ENCODE measurements at regions not wholly inside any gene's neighbourhood (a gene's known extent, or its start where the extent isn't known, plus 50 kb on each side); places are given as distances from the start of the nearest gene placed in this dataset.
"Not testable (repeated sequence)": the region's sequence is repeated elsewhere in the genome, so short reads cannot be mapped to it uniquely, and the experiment has no call there.

DNA sequence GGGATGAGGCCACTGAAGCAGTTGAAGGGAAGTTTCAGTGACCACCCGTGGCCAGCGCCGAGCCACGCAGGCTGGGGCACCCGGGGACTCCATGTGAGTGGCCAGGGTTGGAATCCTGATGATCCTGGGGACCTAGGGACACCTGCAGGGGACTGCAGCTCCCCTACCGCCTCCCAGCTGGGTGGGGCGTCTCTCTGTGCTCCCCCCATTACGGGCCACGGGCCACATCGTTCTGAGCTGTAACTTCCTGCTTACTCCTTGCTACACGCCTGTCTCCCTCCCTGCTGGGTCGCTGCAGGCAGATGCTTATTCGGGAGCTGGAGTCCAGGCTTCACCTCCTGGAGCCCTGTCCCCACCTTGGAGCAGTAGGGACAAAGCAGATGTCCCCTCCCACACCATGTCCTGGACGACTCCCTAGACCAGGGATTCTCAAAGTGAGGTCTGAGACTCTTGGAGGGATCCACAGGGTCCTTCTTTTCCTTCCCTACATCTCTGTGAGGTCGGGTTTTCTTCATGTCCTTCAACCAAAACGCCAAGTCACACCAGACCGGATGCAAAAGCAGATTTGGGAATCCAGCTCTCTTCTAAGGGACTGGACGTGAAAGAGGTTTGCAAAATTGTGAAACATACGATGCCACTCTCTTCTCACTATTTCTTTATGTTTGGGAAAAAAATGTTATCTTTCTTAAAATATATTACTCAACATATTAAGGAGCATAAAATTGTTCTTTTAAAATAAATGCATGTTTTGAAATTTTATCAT, 85.9 kb upstream of the NCOR2 start:
- Histone ChIP-seq H3K4me1 (ENCODE audit: control insufficient read depth in 5 of 5, insufficient read depth in 5 of 5, low read length in 5 of 5) (peaks cover 24 to 68% (median 62%) of the 10 kb centered on the region in 5 donors), H3K27ac (ENCODE audit: low read depth, low read length) (no peak overlapping the region), H3K27me3 (ENCODE audit: control insufficient read depth in 5 of 5, insufficient read depth in 4 of 5, low read length in 5 of 5) (no peaks in the 10 kb centered on the region), H3K9me3 (ENCODE audit: control insufficient read depth in 5 of 5, low read length in 5 of 5) (peaks cover 0 to 9% (median 7%) of the 10 kb centered on the region in 5 donors), H3K36me3 (ENCODE audit: control insufficient read depth in 5 of 5, insufficient read depth in 5 of 5, low read length in 5 of 5) (no peaks in the 10 kb centered on the region), H3K9ac (ENCODE audit: low read length in 5 of 5) (peak overlapping the region in 1 of 5 donors; percentile 53), H3K4me3 (ENCODE audit: low read depth in 1 of 5, low read length in 5 of 5) (no peak overlapping the region)

DNA sequence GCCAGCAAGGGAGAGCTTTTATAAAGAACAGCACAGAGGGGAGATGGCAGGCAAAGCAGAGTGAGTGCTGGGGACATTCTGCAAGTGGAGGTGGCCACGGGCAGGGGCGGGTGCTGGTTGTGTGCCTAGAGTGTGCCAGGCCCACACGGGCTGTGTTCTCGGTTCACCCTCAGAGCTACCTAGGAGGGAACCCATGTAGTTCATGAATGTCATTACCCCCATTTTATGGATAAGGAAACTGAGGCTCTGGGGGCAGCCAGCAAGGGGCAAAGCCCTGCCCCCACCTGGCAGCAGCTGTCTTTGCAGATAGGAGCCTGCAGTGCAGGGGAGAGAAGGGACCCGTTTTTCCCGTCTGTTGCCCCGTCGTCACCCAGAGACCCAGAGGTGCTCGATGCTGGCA, 85.2 kb upstream of the NCOR2 start:
- Histone ChIP-seq H3K9ac (ENCODE audit: low read length in 5 of 5) (peak overlapping the region in 1 of 5 donors; percentile 53), H3K27me3 (ENCODE audit: control insufficient read depth in 5 of 5, insufficient read depth in 4 of 5, low read length in 5 of 5) (no peaks in the 10 kb centered on the region), H3K36me3 (ENCODE audit: control insufficient read depth in 5 of 5, insufficient read depth in 5 of 5, low read length in 5 of 5) (no peaks in the 10 kb centered on the region), H3K9me3 (ENCODE audit: control insufficient read depth in 5 of 5, low read length in 5 of 5) (peaks cover 0 to 9% (median 7%) of the 10 kb centered on the region in 5 donors), H3K27ac (ENCODE audit: low read depth, low read length) (no peak overlapping the region), H3K4me3 (ENCODE audit: low read depth in 1 of 5, low read length in 5 of 5) (no peak overlapping the region), H3K4me1 (ENCODE audit: control insufficient read depth in 5 of 5, insufficient read depth in 5 of 5, low read length in 5 of 5) (peaks cover 24 to 68% (median 62%) of the 10 kb centered on the region in 5 donors)

DNA sequence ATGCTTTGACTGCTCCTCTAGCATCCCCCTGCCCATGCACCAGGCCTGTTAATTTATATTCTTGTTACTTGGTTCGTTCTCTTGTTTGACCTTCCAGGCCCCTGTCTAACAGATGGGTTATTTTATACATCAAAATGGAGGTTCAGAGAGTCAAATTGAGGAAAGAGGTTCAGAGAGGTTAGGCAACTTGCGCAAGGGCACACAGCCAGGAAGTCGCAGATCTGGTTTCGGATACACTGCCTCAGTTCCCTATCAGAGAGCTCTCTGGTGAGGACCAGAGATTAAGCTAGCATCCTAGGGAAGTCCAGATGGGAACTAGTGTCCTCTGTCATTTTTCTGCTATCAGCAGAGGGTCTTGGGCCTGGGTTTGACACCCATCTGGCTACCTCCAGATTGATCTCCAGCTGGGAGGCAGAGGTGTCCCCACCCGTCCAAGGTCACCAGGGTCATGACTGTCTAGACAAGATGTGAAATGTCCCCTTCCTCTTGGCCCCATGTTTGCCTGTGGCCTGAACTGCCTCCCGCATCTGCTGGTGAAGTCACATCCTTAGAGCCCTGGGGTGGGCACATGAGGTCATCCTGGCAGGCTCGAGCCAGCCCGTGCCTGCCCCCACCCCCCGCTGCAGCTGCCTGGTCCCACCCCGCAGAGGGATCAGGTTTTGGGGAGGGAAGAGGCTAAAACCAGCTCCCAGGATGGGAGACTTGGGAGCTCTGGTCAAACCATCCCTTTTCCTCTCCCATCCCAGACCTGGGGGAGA, 84.3 kb upstream of the NCOR2 start:
- Histone ChIP-seq H3K9me3 (ENCODE audit: control insufficient read depth in 5 of 5, low read length in 5 of 5) (peaks cover 0 to 9% (median 7%) of the 10 kb centered on the region in 5 donors), H3K36me3 (ENCODE audit: control insufficient read depth in 5 of 5, insufficient read depth in 5 of 5, low read length in 5 of 5) (no peaks in the 10 kb centered on the region), H3K27ac (ENCODE audit: low read depth, low read length) (peak overlapping the region; percentile 54), H3K4me3 (ENCODE audit: low read depth in 1 of 5, low read length in 5 of 5) (no peak overlapping the region), H3K27me3 (ENCODE audit: control insufficient read depth in 5 of 5, insufficient read depth in 4 of 5, low read length in 5 of 5) (no peaks in the 10 kb centered on the region), H3K9ac (ENCODE audit: low read length in 5 of 5) (peak overlapping the region in 1 of 5 donors; percentile 0), H3K4me1 (ENCODE audit: control insufficient read depth in 5 of 5, insufficient read depth in 5 of 5, low read length in 5 of 5) (peaks cover 24 to 67% (median 60%) of the 10 kb centered on the region in 5 donors)

DNA sequence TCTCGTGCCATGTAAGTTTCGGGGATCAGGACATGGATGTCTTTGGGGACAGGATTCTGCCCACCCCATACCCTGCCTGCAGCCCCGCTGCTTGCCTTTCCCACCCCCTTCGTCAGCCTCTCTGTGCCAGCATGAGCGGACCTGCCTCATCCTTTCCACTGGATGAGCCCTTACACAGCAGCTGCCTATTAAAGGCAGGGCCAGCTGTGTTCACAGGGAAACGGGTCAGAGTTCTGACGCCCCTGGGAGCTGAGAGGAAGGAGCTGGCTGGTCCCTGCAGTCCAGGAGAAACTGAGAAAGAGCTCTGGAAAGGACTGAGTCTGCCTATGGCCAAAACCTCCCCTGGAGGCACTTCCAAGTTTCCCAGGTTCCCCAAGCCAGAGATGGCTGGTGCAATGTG, 83.5 kb upstream of the NCOR2 start:
- Histone ChIP-seq H3K9ac (ENCODE audit: low read length in 5 of 5) (peak overlapping the region in 1 of 5 donors; percentile 0), H3K4me1 (ENCODE audit: control insufficient read depth in 5 of 5, insufficient read depth in 5 of 5, low read length in 5 of 5) (peaks cover 24 to 67% (median 58%) of the 10 kb centered on the region in 5 donors), H3K27ac (ENCODE audit: low read depth, low read length) (peak overlapping the region; percentile 54), H3K27me3 (ENCODE audit: control insufficient read depth in 5 of 5, insufficient read depth in 4 of 5, low read length in 5 of 5) (no peaks in the 10 kb centered on the region), H3K4me3 (ENCODE audit: low read depth in 1 of 5, low read length in 5 of 5) (no peak overlapping the region), H3K9me3 (ENCODE audit: control insufficient read depth in 5 of 5, low read length in 5 of 5) (peaks cover 0 to 9% (median 7%) of the 10 kb centered on the region in 5 donors), H3K36me3 (ENCODE audit: control insufficient read depth in 5 of 5, insufficient read depth in 5 of 5, low read length in 5 of 5) (no peaks in the 10 kb centered on the region)

DNA sequence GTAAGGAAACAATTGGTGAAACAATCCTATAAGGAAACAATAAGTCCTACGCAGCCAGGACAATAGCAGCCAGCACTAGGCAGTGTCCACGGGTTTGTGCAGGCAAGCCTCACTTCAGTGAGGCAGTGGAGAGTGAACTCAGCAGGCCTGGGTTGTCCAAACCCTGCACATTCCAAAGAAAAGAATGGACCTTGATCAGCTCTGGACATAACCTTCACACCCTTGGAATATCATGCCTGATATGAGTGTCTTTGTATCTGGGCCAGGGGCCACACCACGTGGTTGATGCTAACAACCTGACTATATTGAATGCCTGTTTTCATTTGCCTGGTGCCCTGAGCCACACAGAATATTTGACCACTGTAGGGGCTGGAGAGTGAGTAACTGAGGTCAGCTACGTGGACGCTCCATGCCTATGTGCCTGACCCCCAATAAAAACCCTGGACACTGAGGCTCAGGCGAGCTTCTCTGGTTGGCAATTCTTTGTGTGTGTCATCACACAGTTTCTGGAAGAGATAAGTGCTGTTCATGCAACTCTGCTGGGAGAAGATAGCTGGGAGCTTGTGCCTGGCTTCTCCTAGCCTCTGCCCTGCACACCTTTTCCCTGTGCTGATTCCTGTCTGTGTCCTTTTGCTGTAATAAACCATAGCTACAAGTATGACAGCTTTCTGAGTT, 81.4 kb upstream of the NCOR2 start:
- H3K9ac ChIP-seq (ENCODE audit: low read length in 5 of 5), result no peak overlapping the region

DNA sequence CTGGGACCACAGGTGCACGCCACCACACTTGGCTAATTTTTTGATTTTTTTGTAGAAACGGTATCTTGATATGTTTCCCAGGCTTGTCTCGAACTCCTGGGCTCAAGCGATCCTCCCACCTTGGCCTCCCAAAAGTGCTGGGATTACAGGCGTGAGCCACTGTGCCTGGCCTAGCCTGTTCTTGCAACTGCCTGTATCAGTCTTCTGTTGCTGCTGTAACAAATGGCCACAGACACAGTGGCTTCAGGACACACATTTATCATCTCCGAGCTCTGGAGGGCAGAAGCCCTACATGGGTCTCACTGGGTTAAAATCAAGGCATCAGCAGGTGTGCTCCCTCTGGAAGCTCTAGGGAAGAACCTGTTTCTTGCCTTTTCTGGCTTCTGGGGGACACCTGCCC, 79.9 kb upstream of the NCOR2 start:
- Histone ChIP-seq H3K9me3 (ENCODE audit: control insufficient read depth in 5 of 5, low read length in 5 of 5) (peaks cover 0 to 9% (median 7%) of the 10 kb centered on the region in 5 donors), H3K4me1 (ENCODE audit: control insufficient read depth in 5 of 5, insufficient read depth in 5 of 5, low read length in 5 of 5) (peaks cover 11 to 46% (median 37%) of the 10 kb centered on the region in 5 donors), H3K27me3 (ENCODE audit: control insufficient read depth in 5 of 5, insufficient read depth in 4 of 5, low read length in 5 of 5) (no peaks in the 10 kb centered on the region), H3K27ac (ENCODE audit: low read depth, low read length) (no peak overlapping the region), H3K4me3 (ENCODE audit: low read depth in 1 of 5, low read length in 5 of 5) (no peak overlapping the region), H3K36me3 (ENCODE audit: control insufficient read depth in 5 of 5, insufficient read depth in 5 of 5, low read length in 5 of 5) (no peaks in the 10 kb centered on the region), H3K9ac (ENCODE audit: low read length in 5 of 5) (no peak overlapping the region)

More for the DNA sequence above, 81.4 kb upstream of the NCOR2 start:
- peaks cover 15 to 61% (median 49%) of the 10 kb centered on the region in 5 donors for H3K4me1 ChIP-seq (ENCODE audit: control insufficient read depth in 5 of 5, insufficient read depth in 5 of 5, low read length in 5 of 5)
- H3K4me3 ChIP-seq (ENCODE audit: low read depth in 1 of 5, low read length in 5 of 5), result no peak overlapping the region
- H3K36me3 ChIP-seq (ENCODE audit: control insufficient read depth in 5 of 5, insufficient read depth in 5 of 5, low read length in 5 of 5), result no peaks in the 10 kb centered on the region
- H3K27ac ChIP-seq (ENCODE audit: low read depth, low read length), result no peak overlapping the region
- H3K27me3 ChIP-seq (ENCODE audit: control insufficient read depth in 5 of 5, insufficient read depth in 4 of 5, low read length in 5 of 5), result no peaks in the 10 kb centered on the region
- peaks cover 0 to 9% (median 7%) of the 10 kb centered on the region in 5 donors for H3K9me3 ChIP-seq (ENCODE audit: control insufficient read depth in 5 of 5, low read length in 5 of 5)

DNA sequence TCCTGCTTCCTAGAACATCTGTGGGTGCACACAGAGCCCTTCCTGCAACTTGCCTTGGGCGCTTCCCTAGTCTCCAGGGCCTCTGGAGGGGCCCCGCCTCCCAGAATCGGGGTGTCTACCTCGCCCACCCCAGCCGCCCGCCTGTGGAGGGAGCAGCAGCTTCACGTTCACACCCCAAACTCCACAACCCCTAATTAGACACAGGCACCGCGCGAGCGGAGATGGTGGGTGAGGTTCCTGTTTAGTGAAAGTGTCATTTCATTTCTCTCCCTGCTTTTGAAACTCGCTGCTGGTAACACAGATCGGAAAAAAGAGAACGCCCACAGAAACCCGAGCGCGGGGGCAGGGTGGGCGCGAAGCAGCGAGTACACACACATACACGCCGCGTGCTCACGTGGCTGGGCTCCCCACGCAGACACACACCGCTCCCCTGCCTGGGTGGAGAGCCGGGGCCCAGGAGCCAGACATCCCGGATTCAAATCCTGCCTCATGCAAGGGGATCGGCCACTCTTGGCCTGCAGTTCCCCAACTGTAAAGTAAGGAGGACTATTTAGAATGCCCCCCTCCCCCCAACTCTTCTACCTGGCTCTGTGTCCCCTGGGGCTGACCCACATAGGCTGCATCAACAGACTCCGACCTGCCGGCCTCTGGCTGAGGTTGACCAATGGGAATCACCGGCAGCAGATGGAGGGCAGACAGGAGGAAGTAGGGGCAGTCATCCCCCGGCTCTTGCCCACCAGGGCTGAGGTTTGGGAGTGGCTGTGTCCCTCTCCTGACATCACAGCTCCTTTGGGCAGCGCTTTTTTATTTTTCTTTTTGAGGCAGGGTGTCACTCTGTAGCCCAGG, 79.2 kb upstream of the NCOR2 start:
- Histone ChIP-seq H3K4me1 (ENCODE audit: control insufficient read depth in 5 of 5, insufficient read depth in 5 of 5, low read length in 5 of 5) (peaks cover 9 to 40% (median 32%) of the 10 kb centered on the region in 5 donors), H3K9ac (ENCODE audit: low read length in 5 of 5) (no peak overlapping the region), H3K4me3 (ENCODE audit: low read depth in 1 of 5, low read length in 5 of 5) (peak overlapping the region in 2 of 5 donors; percentile 10 to 37), H3K27ac (ENCODE audit: low read depth, low read length) (no peak overlapping the region), H3K9me3 (ENCODE audit: control insufficient read depth in 5 of 5, low read length in 5 of 5) (peaks cover 0 to 9% (median 7%) of the 10 kb centered on the region in 5 donors), H3K36me3 (ENCODE audit: control insufficient read depth in 5 of 5, insufficient read depth in 5 of 5, low read length in 5 of 5) (no peaks in the 10 kb centered on the region), H3K27me3 (ENCODE audit: control insufficient read depth in 5 of 5, insufficient read depth in 4 of 5, low read length in 5 of 5) (no peaks in the 10 kb centered on the region)

DNA sequence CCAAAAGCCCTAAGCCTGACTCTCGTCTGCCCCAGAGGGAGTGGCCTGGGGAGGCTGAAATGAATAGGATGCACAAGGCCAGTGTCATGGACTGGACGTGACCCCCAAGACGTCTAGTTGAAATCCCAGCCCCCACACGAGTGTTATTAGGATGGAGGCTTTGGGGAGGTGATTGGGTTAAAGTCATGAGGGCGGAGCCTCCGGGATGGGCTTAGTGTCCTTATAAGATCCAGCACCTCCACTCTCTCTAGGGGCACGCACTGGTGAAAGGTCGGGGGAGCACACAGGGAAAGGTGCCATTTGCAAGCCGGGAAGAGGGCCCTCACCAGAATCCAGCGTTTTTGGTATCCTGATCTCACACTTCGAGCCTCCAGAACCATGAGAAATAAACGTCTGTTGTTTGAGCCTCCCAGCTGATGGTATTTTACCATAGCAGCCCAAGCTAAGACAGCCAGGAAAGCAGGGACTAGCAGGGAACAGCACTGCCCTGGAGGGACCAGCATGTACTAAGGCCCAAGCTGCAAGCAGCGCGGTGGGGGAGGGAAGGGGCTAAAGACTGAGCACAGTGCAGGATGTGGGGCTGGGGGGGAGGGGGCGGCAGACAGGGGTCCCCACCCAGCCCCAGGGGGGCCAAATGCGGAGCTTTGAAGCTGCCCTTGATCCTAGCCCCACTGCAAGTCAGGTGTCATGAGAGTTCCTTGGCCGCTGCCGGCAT, 78.3 kb upstream of the NCOR2 start:
- Histone ChIP-seq H3K27ac (ENCODE audit: low read depth, low read length) (no peak overlapping the region), H3K9ac (ENCODE audit: low read length in 5 of 5) (no peak overlapping the region), H3K4me3 (ENCODE audit: low read depth in 1 of 5, low read length in 5 of 5) (no peak overlapping the region), H3K36me3 (ENCODE audit: control insufficient read depth in 5 of 5, insufficient read depth in 5 of 5, low read length in 5 of 5) (no peaks in the 10 kb centered on the region), H3K4me1 (ENCODE audit: control insufficient read depth in 5 of 5, insufficient read depth in 5 of 5, low read length in 5 of 5) (peaks cover 0 to 35% (median 24%) of the 10 kb centered on the region in 5 donors), H3K27me3 (ENCODE audit: control insufficient read depth in 5 of 5, insufficient read depth in 4 of 5, low read length in 5 of 5) (no peaks in the 10 kb centered on the region), H3K9me3 (ENCODE audit: control insufficient read depth in 5 of 5, low read length in 5 of 5) (peaks cover 0 to 9% (median 7%) of the 10 kb centered on the region in 5 donors)

DNA sequence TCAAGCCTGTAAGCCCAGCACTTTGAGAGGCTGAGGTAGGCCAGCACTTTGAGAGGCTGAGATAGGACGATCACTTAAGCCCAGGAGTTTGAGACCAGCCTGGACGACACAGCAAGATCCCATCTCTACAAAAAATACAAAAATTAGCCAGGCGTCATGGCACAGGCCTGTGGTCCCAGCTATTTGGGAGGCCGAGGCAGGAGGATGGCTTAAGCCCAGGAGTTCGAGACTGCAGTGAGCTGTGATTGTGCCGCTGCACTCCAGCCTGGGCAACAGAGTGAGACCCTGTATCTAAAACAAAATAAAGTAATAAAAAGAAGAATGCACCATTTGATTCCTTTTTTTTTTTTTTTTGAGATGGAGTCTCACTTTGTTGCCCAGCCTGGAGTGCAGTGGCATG, 76.4 kb upstream of the NCOR2 start:
- H3K4me3 ChIP-seq (ENCODE audit: low read depth in 1 of 5, low read length in 5 of 5); H3K27me3 ChIP-seq (ENCODE audit: control insufficient read depth in 5 of 5, insufficient read depth in 4 of 5, low read length in 5 of 5); H3K9ac ChIP-seq (ENCODE audit: low read length in 5 of 5); H3K9me3 ChIP-seq (ENCODE audit: control insufficient read depth in 5 of 5, low read length in 5 of 5); H3K27ac ChIP-seq (ENCODE audit: low read depth, low read length); H3K36me3 ChIP-seq (ENCODE audit: control insufficient read depth in 5 of 5, insufficient read depth in 5 of 5, low read length in 5 of 5): not testable (repeated sequence)
- peaks cover 9 to 46% (median 27%) of the 10 kb centered on the region in 5 donors for H3K4me1 ChIP-seq (ENCODE audit: control insufficient read depth in 5 of 5, insufficient read depth in 5 of 5, low read length in 5 of 5)
